Left lung (tissue), 4 donors: ENCODE measurements at regions not wholly inside any gene's neighbourhood (a gene's known extent, or its start where the extent isn't known, plus 50 kb on each side); places are given as distances from the start of the nearest gene placed in this dataset.

Experiments
- ATAC-seq: fragments of 200-7000 bp; cut with Tn5 transposase; one replicate; pipeline ENCODE4 v1.9.1; 2020; ENCODE audit warnings: moderate library complexity
- DNase-seq, 4 donors: peaks; one replicate each; pipeline ENCODE4 v3.0.0-alpha.2; 2013 to 2020
- H3K27ac ChIP-seq, 2 donors: fragments of 200-600 bp; sonication (generic) in 1 of 2; one replicate each; pipeline versions ENCODE4 v1.5.0 to v1.8.0; 2020 to 2021
- H3K27me3 ChIP-seq, 2 donors: fragments of 200-600 bp; sonication (generic) in 1 of 2; one replicate each; pipeline versions ENCODE4 v1.5.0 to v1.8.0; 2020 to 2021
- H3K36me3 ChIP-seq, 2 donors: fragments of 200-600 bp; sonication (generic) in 1 of 2; one replicate each; pipeline versions ENCODE4 v1.5.0 to v1.8.0; 2020 to 2021
- H3K4me1 ChIP-seq, 2 donors: fragments of 200-600 bp; one replicate each; pipeline ENCODE4 v1.8.0; 2021
- H3K4me3 ChIP-seq, 2 donors: fragments of 200-600 bp; sonication (generic) in 1 of 2; one replicate each; pipeline versions ENCODE4 v1.5.0 to v1.8.0; 2020 to 2021; ENCODE audit warnings: mild to moderate bottlenecking in 1 of 2
- H3K9me3 ChIP-seq, 2 donors: fragments of 200-600 bp; sonication (generic) in 1 of 2; one replicate each; pipeline versions ENCODE4 v1.5.0 to v1.8.0; 2020 to 2021
- CTCF ChIP-seq, 2 donors: fragments of 200-600 bp; sonication (generic) in 1 of 2; IDR thresholded peaks; one replicate each; pipeline versions ENCODE4 v1.5.0 to v1.8.0; 2021; ENCODE audit warnings: antibody characterized with exemption in 2 of 2
- intact Hi-C, 2 donors: fragments of 100-400 bp; cut with DNase I; formaldehyde crosslinking; loops; one replicate each; pipeline versions ENCODE4 v1.11.2 to v1.14.2; 2022
- donor health status: DM: no; HTN: yes; CAD: no.
- donor health status: DM: no; HTN: no; CAD: no.

- ATAC-seq (no peak), DNase-seq (no peak)
- intact Hi-C loops = no loop called here
- no peaks in the 10 kb centered on the region for H3K4me1 ChIP-seq
- no peaks in the 10 kb centered on the region for H3K27me3 ChIP-seq
- H3K36me3 ChIP-seq = no peaks in the 10 kb centered on the region
- H3K27ac ChIP-seq = no peak overlapping the region
- no peaks in the 10 kb centered on the region for H3K9me3 ChIP-seq
- H3K4me3 ChIP-seq = no peak overlapping the region
- no peak for TF ChIP-seq CTCF (IDR thresholded peaks at IDR 0.05)
Measured at GRCh38 chr3:35849496-35849895, 210.2 kb downstream of the ARPP21 start.

- Histone ChIP-seq H3K4me3 (no peak overlapping the region), H3K9me3 (no peaks in the 10 kb centered on the region), H3K27me3 (no peaks in the 10 kb centered on the region), H3K4me1 (no peaks in the 10 kb centered on the region), H3K27ac (no peak overlapping the region), H3K36me3 (no peaks in the 10 kb centered on the region)
- DNase-seq = no peak
- TF ChIP-seq CTCF (IDR thresholded peaks at IDR 0.05) = no peak
- no peak for ATAC-seq
- intact Hi-C loops = no loop called here
Measured at GRCh38 chr3:35849963-35850362, 210.6 kb downstream of the ARPP21 start.

DNA sequence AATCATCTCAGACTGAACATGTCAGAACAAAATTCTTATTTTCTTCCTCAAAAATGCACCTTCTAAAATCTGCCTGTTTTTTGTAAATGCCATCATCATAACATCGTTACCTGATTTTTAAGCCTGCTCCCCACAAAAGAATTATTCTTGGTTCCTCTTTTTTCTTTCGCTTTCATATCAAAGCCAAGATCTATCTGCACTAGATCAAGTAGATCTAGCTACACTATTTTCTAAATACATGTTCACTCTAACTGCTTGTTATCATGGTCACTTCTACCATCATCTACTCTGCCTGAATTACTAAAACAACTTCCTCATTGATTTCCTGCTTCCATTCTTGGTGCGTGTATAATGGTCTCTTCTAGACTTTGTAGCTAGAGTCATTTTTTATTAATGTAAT is 217.7 kb downstream of the ARPP21 start:
- H3K27me3 ChIP-seq = no peaks in the 10 kb centered on the region
- H3K36me3 ChIP-seq = no peaks in the 10 kb centered on the region
- DNase-seq = no peak
- H3K4me1 ChIP-seq = no peaks in the 10 kb centered on the region
- H3K4me3 ChIP-seq = no peak overlapping the region
- intact Hi-C loops = no loop called here
- no peaks in the 10 kb centered on the region for H3K9me3 ChIP-seq
- no peak for TF ChIP-seq CTCF (IDR thresholded peaks at IDR 0.05)
- H3K27ac ChIP-seq = no peak overlapping the region
- ATAC-seq = no peak

DNA sequence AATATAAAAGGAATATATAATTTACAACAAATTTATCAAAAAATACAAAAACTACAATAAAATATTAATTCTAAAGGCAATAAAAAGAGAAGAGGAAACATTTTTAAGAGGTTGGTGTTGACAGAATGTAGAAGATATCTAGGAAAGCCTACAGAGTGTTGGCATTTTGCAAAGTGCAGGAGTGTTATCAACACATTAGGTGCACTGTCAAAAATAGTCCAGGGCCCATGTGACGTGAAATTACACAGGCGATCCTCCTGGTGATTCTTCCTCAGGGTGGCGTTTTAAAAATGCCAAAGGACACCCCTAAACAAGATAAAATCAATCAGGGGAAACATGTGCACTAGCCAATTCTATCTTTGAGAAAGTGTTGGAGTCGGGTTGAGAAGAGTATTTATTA is 222.7 kb downstream of the ARPP21 start:
- Histone ChIP-seq H3K4me1 (no peaks in the 10 kb centered on the region), H3K27me3 (no peaks in the 10 kb centered on the region), H3K27ac (no peak overlapping the region), H3K36me3 (no peaks in the 10 kb centered on the region), H3K9me3 (no peaks in the 10 kb centered on the region), H3K4me3 (no peak overlapping the region)
- intact Hi-C loops = no loop called here
- ATAC-seq (no peak), DNase-seq (no peak)
- TF ChIP-seq CTCF (IDR thresholded peaks at IDR 0.05) = no peak

DNA sequence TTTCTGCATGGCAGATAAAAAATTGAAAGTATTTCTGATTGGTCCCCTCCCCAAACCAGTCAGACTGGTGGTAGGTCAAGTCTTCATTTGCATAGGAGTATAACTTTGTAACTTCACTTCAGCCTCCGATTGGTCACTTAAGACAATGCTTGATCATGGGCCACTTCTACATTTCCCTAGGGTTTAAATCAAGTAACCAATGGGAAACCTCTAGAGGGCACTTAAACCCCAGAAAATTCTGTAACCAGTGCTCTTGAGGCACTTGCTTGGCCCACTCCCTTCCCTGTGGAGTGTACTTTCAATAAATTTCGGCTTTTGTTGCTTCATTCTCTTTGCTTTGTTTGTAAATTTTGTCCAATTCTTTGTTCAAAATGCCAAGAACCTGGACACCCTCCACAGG is 225.5 kb downstream of the ARPP21 start:
- DNase-seq (no peak), ATAC-seq (no peak)
- Histone ChIP-seq H3K9me3 (no peaks in the 10 kb centered on the region), H3K27ac (no peak overlapping the region), H3K4me1 (no peaks in the 10 kb centered on the region), H3K4me3 (no peak overlapping the region), H3K27me3 (no peaks in the 10 kb centered on the region), H3K36me3 (no peaks in the 10 kb centered on the region)
- no peak for TF ChIP-seq CTCF (IDR thresholded peaks at IDR 0.05)
- intact Hi-C loops = no loop called here
